ENCODE measurements at regions not wholly inside any gene's neighbourhood (a gene's known extent, or its start where the extent isn't known, plus 50 kb on each side); places are given as distances from the start of the nearest gene placed in this dataset.

- TF ChIP-seq, protein P1, sequence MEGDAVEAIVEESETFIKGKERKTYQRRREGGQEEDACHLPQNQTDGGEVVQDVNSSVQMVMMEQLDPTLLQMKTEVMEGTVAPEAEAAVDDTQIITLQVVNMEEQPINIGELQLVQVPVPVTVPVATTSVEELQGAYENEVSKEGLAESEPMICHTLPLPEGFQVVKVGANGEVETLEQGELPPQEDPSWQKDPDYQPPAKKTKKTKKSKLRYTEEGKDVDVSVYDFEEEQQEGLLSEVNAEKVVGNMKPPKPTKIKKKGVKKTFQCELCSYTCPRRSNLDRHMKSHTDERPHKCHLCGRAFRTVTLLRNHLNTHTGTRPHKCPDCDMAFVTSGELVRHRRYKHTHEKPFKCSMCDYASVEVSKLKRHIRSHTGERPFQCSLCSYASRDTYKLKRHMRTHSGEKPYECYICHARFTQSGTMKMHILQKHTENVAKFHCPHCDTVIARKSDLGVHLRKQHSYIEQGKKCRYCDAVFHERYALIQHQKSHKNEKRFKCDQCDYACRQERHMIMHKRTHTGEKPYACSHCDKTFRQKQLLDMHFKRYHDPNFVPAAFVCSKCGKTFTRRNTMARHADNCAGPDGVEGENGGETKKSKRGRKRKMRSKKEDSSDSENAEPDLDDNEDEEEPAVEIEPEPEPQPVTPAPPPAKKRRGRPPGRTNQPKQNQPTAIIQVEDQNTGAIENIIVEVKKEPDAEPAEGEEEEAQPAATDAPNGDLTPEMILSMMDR (IDR thresholded peaks at IDR 0.05), result no peak
- no peak for TF ChIP-seq EP300 (IDR thresholded peaks at IDR 0.05)
Observed at GRCh38 chr18:42245137-42245536, 290.1 kb downstream of the PIK3C3 start.
